Uterus (tissue), 3 donors: ENCODE measurements at regions not wholly inside any gene's neighbourhood (a gene's known extent, or its start where the extent isn't known, plus 50 kb on each side); places are given as distances from the start of the nearest gene placed in this dataset.

Source experiments
- DNase-seq, 2 donors: peaks; one replicate each; pipeline ENCODE4 v3.0.0-alpha.2; 2019 to 2020
- H3K27ac ChIP-seq, 2 donors: fragments of 200-600 bp; sonication (generic); 1 replicate in 1 of 2; 2 replicates in 1 of 2; pipeline ENCODE4 v1.5.1; 2016 to 2018
- H3K27me3 ChIP-seq, 2 donors: fragments of 200-600 bp; sonication (generic); one replicate each; pipeline ENCODE4 v1.5.1; 2018 to 2019; ENCODE audit warnings: control low read depth in 1 of 2
- H3K36me3 ChIP-seq, 2 donors: fragments of 200-600 bp; sonication (generic); one replicate each; pipeline ENCODE4 v1.5.1; 2019; ENCODE audit warnings: control low read depth in 1 of 2
- H3K4me1 ChIP-seq, 2 donors: fragments of 200-600 bp; sonication (generic); one replicate each; pipeline ENCODE4 v1.5.1; 2018 to 2019; ENCODE audit warnings: control low read depth in 1 of 2
- H3K4me3 ChIP-seq, 2 donors: fragments of 200-600 bp; sonication (generic); 1 replicate in 1 of 2; 2 replicates in 1 of 2; pipeline ENCODE4 v1.5.1; 2018 to 2019; ENCODE audit warnings: mild to moderate bottlenecking in 1 of 2
- H3K9me3 ChIP-seq, 2 donors: fragments of 200-600 bp; sonication (generic); one replicate each; pipeline ENCODE4 v1.5.1; 2019; ENCODE audit warnings: control low read depth in 1 of 2
- POLR2A ChIP-seq, 2 donors: fragments of 450-650 bp; IDR thresholded peaks; one replicate each; pipeline ENCODE4 v1.6.1; 2016; ENCODE audit warnings: antibody characterized with exemption in 2 of 2, mild to moderate bottlenecking in 1 of 2, moderate library complexity in 1 of 2
- intact Hi-C: fragments of 100-400 bp; cut with DNase I; formaldehyde crosslinking; loops from one replicate; pipeline ENCODE4 v1.15.1; 2023; ENCODE audit warnings: low total_unique reads
- TF ChIP-seq, protein P1 (sequence below), 4 experiments: fragments of 200-600 bp in 2 of 4; fragments of 450-650 bp in 2 of 4; sonication (generic) in 2 of 4; IDR thresholded peaks; one replicate each; pipeline ENCODE4 v1.5.1; 2016 to 2019; ENCODE audit warnings: antibody characterized with exemption in 4 of 4, mild to moderate bottlenecking in 2 of 4, moderate library complexity in 1 of 4
- donor health status: DM: yes; HTN: yes; CAD: no.

DNA sequence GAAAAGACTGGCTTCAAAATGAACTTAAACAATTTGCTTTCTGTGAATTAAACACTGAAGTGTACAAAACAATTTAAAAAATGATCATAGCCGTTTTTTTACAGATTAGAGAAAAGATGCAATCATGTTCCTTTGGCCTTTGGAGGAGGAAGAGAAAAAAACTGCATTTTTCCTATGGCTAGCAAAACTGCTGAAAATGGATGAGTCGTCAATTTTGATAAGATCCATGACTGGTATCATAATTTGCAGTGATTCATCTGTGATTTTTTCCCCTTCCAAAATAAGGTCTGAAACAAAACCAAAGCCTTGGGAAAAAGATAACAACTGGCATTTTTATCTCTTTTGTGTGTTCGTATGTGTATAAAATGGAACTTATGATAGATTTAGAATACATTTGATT lies 255.6 kb upstream of the SATB1 start:
- H3K27ac ChIP-seq, result no peak overlapping the region
- TF ChIP-seq POLR2A (IDR thresholded peaks at IDR 0.05), result no peak
- TF ChIP-seq, protein P1, sequence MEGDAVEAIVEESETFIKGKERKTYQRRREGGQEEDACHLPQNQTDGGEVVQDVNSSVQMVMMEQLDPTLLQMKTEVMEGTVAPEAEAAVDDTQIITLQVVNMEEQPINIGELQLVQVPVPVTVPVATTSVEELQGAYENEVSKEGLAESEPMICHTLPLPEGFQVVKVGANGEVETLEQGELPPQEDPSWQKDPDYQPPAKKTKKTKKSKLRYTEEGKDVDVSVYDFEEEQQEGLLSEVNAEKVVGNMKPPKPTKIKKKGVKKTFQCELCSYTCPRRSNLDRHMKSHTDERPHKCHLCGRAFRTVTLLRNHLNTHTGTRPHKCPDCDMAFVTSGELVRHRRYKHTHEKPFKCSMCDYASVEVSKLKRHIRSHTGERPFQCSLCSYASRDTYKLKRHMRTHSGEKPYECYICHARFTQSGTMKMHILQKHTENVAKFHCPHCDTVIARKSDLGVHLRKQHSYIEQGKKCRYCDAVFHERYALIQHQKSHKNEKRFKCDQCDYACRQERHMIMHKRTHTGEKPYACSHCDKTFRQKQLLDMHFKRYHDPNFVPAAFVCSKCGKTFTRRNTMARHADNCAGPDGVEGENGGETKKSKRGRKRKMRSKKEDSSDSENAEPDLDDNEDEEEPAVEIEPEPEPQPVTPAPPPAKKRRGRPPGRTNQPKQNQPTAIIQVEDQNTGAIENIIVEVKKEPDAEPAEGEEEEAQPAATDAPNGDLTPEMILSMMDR (IDR thresholded peaks at IDR 0.05), result no peak
- intact Hi-C loops, result no loop called here
- H3K4me1 ChIP-seq, result no peaks in the 10 kb centered on the region
- no peaks in the 10 kb centered on the region for H3K9me3 ChIP-seq
- no peaks in the 10 kb centered on the region for H3K36me3 ChIP-seq
- no peak overlapping the region for H3K4me3 ChIP-seq
- no peaks in the 10 kb centered on the region for H3K27me3 ChIP-seq
- no peak for DNase-seq

DNA sequence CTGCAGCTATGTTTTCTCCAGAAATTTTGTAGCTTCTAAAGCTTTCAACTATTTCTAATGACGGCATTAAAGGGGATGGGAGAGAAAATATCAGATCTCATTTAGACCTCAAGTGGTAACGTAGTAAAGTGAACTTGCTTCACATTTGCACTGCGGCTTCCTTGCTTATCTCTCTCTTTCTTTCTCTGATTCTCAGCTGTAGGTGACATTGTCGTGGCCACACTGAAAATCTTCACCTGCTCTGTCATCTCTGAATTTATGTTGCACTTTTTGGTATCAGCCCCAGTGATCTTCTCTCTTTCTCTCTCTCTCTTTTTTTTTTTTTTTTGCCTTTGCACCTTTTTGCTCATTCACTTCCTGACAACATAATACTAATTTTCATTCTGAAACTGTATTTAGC lies 254.1 kb upstream of the SATB1 start:
- Histone ChIP-seq H3K4me3 (no peak overlapping the region), H3K36me3 (no peaks in the 10 kb centered on the region), H3K9me3 (no peaks in the 10 kb centered on the region), H3K4me1 (no peaks in the 10 kb centered on the region), H3K27ac (no peak overlapping the region), H3K27me3 (no peaks in the 10 kb centered on the region)
- intact Hi-C loops, result no loop called here
- no peak for DNase-seq
- TF ChIP-seq POLR2A (IDR thresholded peaks at IDR 0.05), result no peak
- TF ChIP-seq, protein P1 (IDR thresholded peaks at IDR 0.05), result no peak

DNA sequence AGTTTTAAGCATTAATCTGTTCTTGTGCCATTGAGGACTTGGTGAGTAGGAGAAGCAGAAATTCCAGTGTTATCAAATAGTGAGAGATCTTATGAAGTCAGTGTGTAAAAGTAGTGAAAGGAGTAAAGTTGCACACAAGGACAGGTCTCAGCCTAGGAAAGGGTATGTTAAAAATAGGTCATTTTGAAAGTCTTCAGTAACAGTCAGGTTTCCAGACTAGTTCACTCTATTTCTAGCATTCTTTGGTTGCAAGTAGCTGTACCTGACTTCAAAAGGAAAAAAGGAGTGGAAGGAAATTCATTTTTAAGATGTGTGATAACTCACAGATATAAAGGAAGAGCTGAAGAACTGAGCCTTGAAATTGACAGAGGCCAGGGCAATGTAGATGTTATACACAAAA lies 250.1 kb upstream of the SATB1 start:
- H3K36me3 ChIP-seq, result no peaks in the 10 kb centered on the region
- H3K9me3 ChIP-seq, result no peaks in the 10 kb centered on the region
- no peak overlapping the region for H3K27ac ChIP-seq
- no peaks in the 10 kb centered on the region for H3K4me1 ChIP-seq
- TF ChIP-seq, protein P1 (IDR thresholded peaks at IDR 0.05), result no peak
- TF ChIP-seq POLR2A (IDR thresholded peaks at IDR 0.05), result no peak
- DNase-seq, result no peak
- intact Hi-C loops, result no loop called here
- H3K27me3 ChIP-seq, result no peaks in the 10 kb centered on the region
- no peak overlapping the region for H3K4me3 ChIP-seq

DNA sequence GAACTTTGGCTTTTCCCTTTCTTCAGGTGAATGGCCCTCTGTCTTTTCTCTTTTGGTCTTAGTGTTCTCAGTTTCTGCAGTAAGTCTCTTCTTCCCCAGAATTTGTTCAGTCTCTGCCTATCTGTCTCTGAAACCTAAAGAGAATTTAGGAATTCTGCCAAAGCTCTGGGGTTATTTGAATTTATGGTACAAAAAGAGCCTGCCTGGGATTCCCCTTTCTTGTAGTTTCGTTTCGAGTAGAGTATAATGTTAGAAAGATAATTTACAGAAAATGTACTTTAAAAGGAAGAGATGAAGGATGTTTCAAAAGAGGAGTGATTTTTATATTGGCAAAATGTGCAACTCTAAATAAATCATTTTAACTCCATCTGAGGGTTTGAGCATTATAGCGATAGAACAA lies 247.4 kb upstream of the SATB1 start:
- DNase-seq, result no peak
- Histone ChIP-seq H3K4me1 (no peaks in the 10 kb centered on the region), H3K27me3 (no peaks in the 10 kb centered on the region), H3K4me3 (no peak overlapping the region), H3K9me3 (no peaks in the 10 kb centered on the region), H3K27ac (no peak overlapping the region), H3K36me3 (no peaks in the 10 kb centered on the region)
- intact Hi-C loops, result no loop called here
- no peak for TF ChIP-seq POLR2A (IDR thresholded peaks at IDR 0.05)
- TF ChIP-seq, protein P1 (IDR thresholded peaks at IDR 0.05), result no peak

DNA sequence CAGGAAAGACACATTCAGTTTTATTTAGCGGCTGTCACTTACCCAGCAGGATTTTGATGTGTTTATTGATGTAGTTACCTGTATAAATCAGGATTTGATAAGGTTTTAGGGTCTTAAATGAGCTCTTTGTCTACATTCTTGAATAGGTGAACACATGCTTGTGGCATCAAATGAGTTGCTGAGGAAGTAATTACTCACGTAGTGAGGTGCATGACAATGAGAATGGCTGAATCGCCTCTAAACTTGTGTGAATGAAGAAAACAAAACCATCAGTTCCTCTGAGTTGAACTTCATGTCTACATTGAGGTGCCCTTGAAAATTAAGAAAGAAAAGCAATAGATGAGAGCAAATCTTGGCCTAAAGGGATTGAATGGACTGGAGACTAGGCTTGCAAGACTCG lies 245.6 kb upstream of the SATB1 start:
- Histone ChIP-seq H3K27me3 (no peaks in the 10 kb centered on the region), H3K36me3 (no peaks in the 10 kb centered on the region), H3K27ac (no peak overlapping the region), H3K4me1 (no peaks in the 10 kb centered on the region), H3K9me3 (no peaks in the 10 kb centered on the region), H3K4me3 (no peak overlapping the region)
- TF ChIP-seq, protein P1 (IDR thresholded peaks at IDR 0.05), result no peak
- TF ChIP-seq POLR2A (IDR thresholded peaks at IDR 0.05), result no peak
- intact Hi-C loops, result no loop called here
- DNase-seq, result no peak
